Endothelial cell of hepatic sinusoid (primary cell): ENCODE measurements at regions not wholly inside any gene's neighbourhood (a gene's known extent, or its start where the extent isn't known, plus 50 kb on each side); places are given as distances from the start of the nearest gene placed in this dataset.
"Not testable (repeated sequence)": the region's sequence is repeated elsewhere in the genome, so short reads cannot be mapped to it uniquely, and the experiment has no call there.

ENCODE experiments used
- in situ Hi-C: cut with HindIII; loops from 2 replicates; pipeline ENCODE4 v1.10.0; 2017; ENCODE audit warnings: low sequenced_read_pairs

- in situ Hi-C loops, result no loop called here
These were observed 50.9 kb upstream of the OLIG3 start for GRCh38 chr6:137545073-137545472.

GRCh38 chr6:137547186-137547585 lies 53.0 kb upstream of the OLIG3 start:
- in situ Hi-C loops, result no loop called here

GRCh38 chr6:137547601-137548000 lies 53.4 kb upstream of the OLIG3 start:
- in situ Hi-C loops, result no loop called here

- in situ Hi-C loops, result no loop called here
These were observed 54.9 kb upstream of the OLIG3 start for GRCh38 chr6:137549106-137549505.

- in situ Hi-C loops, result no loop called here
These were observed 56.3 kb upstream of the OLIG3 start for GRCh38 chr6:137550535-137550934.

GRCh38 chr6:137552146-137552545 lies 58.0 kb upstream of the OLIG3 start:
- in situ Hi-C loops, result no loop called here

GRCh38 chr6:137552809-137553208 lies 58.6 kb upstream of the OLIG3 start:
- in situ Hi-C loops, result no loop called here

GRCh38 chr6:137559521-137560183 lies 65.5 kb upstream of the OLIG3 start:
- in situ Hi-C loops, result not testable (repeated sequence)

- in situ Hi-C loops, result no loop called here
These were observed 66.0 kb upstream of the OLIG3 start for GRCh38 chr6:137560184-137560563.

GRCh38 chr6:137568067-137568466 lies 73.9 kb upstream of the OLIG3 start:
- in situ Hi-C loops, result no loop called here

GRCh38 chr6:137570393-137570792 lies 76.2 kb upstream of the OLIG3 start:
- in situ Hi-C loops, result loop anchor here (5.0 kb wide), 1 partner anchor 33 kb away; no protein-coding TSS in a partner anchor

- in situ Hi-C loops, result loop anchor here (5.0 kb wide), 1 partner anchor 35 kb away; no protein-coding TSS in a partner anchor
These were observed 77.7 kb upstream of the OLIG3 start for GRCh38 chr6:137571854-137572253.

GRCh38 chr6:137573739-137574138 lies 79.5 kb upstream of the OLIG3 start:
- in situ Hi-C loops, result loop anchor here (5.0 kb wide), 1 partner anchor 36 kb away; no protein-coding TSS in a partner anchor

- in situ Hi-C loops, result no loop called here
These were observed 85.4 kb upstream of the OLIG3 start for GRCh38 chr6:137579612-137580011.

GRCh38 chr6:137581019-137581707 lies 87.0 kb upstream of the OLIG3 start:
- in situ Hi-C loops, result no loop called here

- in situ Hi-C loops, result not testable (repeated sequence)
These were observed 89.3 kb upstream of the OLIG3 start for GRCh38 chr6:137583519-137583918.

- in situ Hi-C loops, result no loop called here
These were observed 94.3 kb upstream of the OLIG3 start for GRCh38 chr6:137588472-137588871.

GRCh38 chr6:137589067-137589848 lies 95.1 kb upstream of the OLIG3 start:
- in situ Hi-C loops, result no loop called here

GRCh38 chr6:137590684-137591083 lies 96.5 kb upstream of the OLIG3 start:
- in situ Hi-C loops, result no loop called here

GRCh38 chr6:137601471-137601870 lies 107.3 kb upstream of the OLIG3 start:
- in situ Hi-C loops, result no loop called here

GRCh38 chr6:137602313-137603197 lies 108.4 kb upstream of the OLIG3 start:
- in situ Hi-C loops, result no loop called here
